Mucosa of gallbladder (tissue), 1 donor: ENCODE measurements at regions not wholly inside any gene's neighbourhood (a gene's known extent, or its start where the extent isn't known, plus 50 kb on each side); places are given as distances from the start of the nearest gene placed in this dataset.
"Not testable (repeated sequence)": the region's sequence is repeated elsewhere in the genome, so short reads cannot be mapped to it uniquely, and the experiment has no call there.

Source experiments
- DNase-seq: peaks from one replicate; pipeline ENCODE4 v3.0.0-alpha.2; 2020; ENCODE audit warnings: low spot score
- donor health status: DM: no; HTN: no; CAD: no.

DNA sequence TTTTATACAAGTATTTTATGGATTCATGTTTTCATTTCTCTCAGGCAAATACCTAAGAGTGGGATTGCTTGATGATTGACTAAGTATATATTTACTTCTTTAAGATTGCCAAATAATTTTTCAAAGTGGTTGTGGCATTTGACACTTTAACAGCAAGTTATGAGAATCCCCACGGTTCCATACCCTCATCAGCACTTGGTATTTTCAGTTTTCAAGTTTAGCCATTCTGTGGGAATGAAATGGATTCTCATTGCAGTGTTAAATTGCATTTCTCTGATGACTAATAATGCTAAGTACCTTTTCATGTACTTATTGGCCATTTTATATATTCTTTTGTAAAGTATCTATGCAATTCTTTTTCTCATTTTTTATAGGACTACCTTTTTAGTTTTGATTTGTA is 301.5 kb upstream of the DIO3 start:
- no peak for DNase-seq

DNA sequence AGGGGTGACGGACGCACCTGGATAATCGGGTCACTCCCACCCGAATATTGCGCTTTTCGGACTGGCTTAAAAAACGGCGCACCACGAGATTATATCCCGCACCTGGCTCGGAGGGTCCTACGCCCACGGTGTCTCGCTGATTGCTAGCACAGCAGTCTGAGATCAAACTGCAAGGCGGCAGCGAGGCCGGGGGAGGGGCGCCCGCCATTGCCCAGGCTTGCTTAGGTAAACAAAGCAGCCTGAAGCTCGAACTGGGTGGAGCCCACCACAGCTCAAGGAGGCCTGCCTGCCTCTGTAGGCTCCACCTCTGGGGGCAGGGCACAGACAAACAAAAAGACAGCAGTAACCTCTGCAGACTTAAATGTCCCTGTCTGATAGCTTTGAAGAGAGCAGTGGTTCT is 294.9 kb upstream of the DIO3 start:
- not testable (repeated sequence) for DNase-seq

DNA sequence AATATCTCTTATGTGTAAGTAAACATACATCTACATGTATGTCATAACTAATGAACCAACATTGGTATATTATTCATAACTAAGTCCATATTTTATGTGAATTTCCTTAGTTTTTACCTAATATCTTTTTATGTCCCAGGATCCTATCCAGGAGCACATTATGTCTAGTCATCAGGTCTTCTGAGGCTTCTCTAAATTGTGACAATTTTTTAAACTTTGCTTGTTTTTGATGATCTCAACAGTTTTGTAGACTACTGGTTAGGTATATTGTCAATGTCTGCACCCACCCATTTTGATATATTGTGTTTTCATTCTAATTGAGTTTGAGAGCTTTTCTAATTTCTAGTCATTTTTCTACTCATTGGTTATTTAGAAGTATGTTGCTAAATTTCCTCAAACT is 288.2 kb upstream of the DIO3 start:
- DNase-seq: no peak

DNA sequence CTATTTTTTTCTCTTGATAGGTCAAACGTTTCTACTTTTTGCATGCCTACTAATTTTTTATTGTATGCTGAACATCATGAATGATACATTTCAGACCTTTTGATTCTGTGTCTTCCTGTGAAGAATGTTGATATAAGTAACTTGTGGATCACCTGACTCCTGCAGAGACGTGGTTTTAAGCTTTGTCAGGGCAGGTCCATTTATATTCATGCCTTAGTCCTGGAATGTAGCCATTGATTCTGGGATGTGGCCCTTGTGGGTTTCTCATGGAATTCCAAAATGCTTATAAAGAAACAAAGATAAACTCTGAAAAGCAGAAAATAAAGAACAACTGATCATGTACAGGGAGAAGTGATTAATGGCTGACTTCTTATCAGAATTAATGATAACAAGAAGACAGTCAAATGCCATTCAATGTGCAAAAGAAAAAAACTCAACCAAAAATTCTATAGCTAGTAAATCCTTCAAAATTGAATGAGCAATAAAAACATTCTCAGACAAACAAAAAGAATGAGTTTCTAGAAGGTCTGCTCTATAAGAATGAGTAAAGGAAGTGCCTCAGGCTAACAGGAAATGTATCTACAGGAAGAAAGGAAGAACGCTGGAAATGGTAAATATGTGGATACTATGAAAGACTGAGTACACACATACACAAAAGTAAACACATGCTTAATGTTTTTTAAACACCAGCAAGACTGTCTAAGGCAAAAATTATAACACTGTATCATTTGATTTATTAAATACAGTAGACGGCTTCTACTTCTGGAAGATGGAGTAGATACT is 284.8 kb upstream of the DIO3 start:
- DNase-seq: no peak

DNA sequence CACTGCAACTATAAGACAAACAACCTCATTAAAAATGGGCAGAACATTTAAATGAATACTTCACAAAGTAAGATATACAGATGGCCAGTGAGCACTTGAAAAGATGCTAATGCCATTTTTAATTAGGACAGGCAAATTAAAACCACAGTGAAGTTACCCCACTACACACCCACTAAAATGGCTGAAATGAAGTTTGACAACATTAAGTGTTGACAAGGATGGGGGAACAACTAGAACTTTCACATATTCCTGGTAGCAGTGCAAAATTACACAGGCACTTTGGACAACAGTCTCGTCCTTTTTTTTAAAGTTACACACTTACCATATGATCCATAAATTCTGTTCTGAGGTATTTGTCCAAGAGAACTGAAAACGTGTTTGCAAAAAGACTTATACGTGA is 278.9 kb upstream of the DIO3 start:
- DNase-seq: no peak

DNA sequence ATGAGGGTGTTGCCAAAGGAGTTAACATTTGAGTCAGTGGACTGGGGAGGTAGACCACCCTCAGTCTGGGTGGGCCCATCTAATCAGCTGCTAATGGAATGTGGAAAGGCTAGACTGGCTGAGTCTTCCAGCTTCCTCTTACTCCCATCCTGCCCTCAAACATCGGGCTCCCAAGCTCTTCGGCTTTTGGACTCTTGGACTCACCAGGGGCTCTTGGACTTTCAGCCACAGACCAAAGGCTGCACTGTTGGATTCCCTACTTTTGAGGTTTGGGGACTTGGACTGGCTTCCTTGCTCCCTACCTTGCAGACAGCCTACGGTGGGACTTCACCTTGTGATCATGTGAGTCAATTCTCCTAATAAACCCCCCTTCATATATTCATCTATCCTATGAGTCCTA is 276.6 kb upstream of the DIO3 start:
- no peak for DNase-seq

DNA sequence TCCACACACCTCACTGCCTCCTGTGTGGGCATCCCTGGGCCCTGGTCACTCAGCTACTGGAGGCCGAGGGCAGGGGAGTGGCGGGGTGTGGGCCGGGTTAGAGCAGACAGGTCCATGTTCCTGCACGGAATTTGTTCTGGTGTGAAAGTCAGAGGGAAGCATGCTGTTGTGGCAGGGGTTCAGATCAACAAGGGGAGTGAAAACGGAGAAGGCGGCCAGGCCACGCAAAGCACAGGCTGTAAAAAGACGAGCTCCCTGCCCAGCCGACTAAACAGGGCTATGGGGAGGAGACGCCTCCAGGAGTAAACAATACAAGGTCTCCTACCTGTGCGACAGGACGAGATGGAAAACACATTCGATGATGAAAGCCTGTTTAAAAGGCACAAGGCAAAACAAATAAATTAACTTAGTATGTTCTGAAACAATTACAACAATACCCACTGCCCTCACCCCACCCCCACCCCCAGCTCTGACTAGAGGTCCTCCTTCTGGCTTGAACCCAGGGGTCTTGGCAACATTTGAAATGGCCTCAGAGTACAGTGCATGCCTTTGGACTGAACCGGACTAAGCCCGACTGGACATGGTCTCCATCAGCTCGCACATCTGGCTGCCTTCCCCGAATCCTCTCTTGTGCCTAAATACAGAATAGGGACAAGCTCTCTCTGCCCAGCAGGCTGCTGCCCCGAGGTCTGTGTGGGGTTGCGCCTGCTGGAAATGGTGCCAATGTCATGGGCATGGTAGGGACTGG is 274.9 kb upstream of the DIO3 start:
- peak; percentile 37 for DNase-seq

DNA sequence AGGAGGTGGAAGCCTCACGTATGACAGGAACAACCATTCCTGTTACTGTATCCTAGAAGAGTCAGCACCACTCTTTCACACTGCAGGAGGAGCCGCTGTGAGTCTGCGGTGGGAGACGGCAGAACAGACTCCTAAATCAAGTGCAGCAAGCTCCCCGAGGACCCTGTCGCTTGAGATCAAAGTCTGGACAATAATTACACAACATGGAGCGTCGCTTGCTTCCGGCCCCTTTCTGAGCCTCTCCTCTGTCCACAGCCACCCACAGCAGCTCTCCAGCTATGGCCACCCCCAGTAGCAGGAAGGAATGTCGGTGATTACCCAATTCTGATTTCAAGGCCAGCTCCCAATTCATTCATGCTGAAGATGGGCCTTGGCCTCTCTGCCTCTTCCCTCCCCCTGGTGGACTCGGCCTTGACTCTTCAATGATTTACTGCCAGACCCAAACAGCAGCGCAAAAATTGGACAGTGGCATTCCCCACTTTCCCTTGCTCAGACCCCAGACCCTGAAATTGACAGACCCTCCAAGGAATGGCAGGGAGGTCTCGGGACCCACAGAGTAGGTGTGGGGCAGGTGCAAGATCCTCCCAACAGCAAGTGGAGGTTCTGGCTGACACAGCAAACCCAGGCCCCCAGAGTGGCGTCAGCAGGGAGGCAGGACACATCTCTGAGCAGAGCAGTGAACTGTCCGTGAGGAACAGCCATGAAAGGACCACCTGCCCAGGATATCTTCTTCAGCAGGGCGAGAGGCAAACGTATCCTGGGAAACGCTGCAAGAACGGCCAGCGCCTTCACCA is 272.7 kb upstream of the DIO3 start:
- DNase-seq: no peak

DNA sequence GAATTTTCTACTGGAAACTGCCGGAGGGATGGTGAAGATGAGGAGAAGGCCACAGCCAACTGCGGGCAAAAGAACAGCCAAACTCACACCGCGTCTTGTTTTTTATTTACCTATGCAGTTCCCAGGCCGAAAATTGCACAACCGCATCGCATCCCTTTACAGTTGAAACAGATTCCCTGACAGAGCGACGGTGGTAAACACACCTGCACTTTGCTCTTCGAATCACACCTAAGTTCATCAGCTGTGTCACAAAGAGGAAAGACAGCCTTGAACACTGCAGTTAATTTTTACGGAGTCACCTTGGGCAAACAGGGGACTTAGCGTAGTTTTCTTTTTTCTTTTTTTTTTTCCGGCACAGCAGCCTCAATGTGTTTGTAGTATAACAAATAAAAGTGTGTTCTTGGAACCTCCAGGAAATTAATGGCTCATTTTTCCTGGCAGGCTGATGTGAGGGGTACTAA is 272.0 kb upstream of the DIO3 start:
- no peak for DNase-seq

DNA sequence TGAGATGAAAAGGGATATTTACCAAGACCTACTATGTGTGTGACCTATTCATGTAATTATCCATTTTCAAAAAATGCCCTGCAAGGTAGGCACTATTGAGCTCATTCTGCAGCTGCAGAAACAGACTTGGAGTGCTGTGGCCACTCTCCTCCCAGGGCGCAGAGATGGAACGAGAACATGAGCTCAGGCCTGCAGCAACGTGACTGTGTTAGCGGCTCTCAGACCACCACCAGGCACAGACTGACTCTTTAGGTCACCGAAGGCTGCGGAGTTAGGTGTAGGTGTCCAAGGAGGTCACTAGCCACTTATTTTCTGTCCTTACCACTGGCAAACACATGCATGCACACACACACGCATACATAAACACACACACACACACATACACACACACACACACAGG is 271.4 kb upstream of the DIO3 start:
- DNase-seq: no peak

DNA sequence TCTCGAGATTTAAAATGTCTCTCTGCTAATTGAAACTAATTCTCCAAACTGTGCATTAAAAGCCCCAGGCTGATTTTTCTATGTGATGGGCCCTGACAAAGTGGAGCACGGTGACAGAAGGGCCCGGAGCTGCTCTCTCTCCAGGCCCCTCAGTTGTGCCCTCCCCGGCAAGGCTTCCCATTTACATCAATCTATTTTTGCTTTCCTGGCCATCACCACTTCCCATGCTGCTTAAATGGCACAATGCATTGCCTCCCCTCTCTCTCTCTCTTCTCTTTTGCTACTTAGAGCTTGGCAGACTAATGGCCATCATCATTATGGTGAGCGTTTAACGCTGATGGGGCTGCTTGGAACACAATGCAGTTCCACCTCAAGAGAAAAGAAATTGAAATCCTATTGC is 270.7 kb upstream of the DIO3 start:
- no peak for DNase-seq

DNA sequence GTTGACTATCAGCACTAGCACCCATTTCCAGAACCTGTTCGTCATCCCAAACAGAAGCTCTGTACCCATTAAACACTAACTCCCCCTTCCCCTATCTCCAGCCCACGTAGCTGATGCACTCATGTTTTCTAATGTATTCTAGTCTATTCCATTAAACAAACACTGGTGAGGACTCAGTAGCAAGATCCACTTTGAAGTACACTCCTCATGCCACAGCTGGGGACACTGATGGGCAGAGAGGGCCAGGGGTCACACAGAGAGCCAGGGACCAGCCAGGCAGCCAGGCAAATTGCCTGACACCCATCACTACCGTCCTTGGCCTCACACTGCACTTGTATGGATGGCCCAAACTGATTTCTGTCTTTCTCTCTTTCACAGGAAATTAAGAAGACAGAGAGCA is 269.9 kb upstream of the DIO3 start:
- DNase-seq: no peak

DNA sequence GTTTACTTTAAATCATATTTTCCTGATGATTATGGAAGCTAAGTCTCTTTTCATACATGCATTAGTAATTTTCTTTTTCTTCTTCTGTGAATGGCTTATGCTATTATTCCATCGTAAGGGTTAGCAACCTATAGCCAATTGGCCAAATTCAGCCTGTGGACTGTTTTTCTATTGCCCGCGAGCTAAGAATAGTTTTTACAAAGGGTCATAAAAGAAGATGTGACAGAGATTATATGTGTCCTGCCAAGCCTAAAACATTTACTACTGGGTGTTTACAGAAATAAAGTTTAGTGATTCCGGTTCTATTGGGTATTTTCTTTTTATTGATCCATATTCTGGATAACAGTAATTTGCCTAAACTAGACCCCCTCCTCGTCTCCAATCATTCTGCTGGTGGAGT is 268.8 kb upstream of the DIO3 start:
- DNase-seq: no peak

DNA sequence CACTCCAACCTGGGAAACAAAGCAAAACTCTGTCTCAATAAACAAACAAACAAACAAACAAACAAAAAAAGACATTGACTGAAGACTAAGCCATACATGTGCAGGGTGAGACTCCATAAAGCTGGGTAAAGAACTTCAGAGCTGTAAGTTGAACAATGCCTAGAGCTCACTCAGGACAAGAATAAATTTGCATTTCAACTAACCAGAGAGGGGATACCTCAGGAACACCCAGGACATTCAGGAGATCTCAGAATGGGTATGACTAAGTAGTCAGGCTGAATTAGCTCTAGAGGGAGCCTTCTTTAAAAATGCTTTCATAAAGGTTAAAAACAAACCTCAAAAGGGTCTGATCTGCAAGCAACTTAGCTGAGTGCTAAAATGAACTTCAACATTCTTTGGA is 267.7 kb upstream of the DIO3 start:
- DNase-seq: no peak

DNA sequence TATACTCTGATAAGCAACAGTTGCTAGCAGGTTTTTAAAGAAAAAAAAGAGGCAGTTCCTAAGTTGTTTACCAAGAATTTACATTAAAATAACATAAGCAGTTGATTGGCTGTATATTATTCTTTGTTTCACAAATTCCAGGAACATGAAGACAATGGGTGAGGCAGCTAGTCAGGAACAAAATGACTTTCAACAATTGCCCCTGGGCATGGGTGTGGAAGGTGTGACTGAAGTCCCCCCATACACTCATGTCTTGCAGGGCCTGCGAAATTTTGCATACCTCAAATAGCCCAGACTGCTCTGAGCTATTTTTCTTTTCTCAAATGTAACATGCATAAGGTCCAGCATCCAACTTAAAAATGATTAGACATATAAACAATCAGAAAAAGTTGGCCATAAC is 267.2 kb upstream of the DIO3 start:
- no peak for DNase-seq

DNA sequence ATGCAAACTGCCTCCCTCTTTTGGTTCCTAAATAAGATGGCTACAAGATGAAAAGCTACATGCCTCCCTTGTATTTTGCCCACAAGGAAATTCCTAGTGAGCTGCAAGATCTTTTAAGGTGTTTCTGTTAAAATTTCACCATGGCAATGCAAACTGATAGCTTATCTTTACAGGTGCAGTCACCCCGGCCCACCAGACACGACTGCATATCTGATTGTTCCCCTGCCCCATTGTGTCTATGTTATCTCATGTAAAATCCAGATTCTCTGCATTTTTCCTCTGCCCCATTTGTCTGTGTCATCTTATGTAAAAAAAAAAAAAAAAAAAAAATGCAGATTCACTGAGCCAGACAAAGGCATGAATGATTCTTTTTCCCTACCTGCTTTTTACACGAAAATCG is 261.5 kb upstream of the DIO3 start:
- not testable (repeated sequence) for DNase-seq

DNA sequence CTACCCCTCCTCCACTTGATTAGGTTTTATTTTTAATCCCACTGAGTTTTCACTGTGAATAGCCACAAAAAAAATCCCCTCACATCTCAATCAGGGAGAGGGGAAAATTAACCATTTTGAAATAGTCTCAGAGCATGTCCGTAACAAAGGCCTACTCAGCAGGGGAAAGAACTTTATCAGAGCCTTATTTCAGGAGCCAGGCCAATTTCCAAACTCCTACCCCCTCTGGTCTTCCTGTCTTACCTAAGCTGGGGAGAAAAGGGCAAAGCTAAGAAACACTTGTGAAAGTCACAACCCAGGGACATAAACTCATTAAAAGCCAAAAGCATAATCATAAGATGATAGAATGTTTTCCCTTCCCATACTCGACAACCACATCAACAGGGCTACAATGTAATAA is 260.3 kb upstream of the DIO3 start:
- no peak for DNase-seq

DNA sequence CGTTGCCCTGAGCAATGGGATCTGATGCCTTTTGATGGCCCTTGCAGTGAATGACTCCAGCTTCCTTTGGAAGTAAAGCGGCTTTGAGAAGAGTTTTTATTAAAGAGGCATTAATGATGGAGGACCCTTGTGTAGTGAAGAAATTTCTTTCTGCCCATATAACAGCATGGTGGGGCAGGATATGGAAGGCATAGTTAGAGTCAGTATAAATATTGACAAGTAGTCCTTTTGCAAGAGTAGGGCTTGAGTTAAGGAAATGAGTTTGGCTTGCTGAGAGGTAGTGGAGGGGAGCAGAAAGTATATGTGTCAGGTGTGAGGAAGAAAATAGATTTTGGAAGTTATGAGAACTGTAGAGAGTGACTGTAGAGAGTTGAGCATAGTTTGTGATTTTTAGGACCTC is 254.1 kb upstream of the DIO3 start:
- DNase-seq: not testable (repeated sequence)

DNA sequence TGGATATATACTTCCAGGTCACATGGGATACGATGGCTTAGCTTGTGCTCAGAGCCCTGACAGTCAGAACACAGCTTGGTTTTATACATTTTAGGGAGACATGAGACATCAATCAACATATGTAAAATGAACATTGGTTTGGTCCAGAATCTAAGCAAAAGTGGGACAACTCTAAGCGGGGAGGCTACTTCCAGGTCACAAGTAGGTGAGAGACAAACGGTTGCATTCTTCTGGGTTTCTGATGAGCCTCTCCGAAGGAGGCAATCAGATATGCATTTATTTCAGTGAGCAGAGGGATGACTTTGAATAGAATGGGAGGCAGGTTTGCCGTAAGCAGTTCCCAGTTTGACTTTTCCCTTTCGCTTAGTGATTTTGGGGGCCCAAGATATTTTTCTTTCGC is 250.1 kb upstream of the DIO3 start:
- not testable (repeated sequence) for DNase-seq

DNA sequence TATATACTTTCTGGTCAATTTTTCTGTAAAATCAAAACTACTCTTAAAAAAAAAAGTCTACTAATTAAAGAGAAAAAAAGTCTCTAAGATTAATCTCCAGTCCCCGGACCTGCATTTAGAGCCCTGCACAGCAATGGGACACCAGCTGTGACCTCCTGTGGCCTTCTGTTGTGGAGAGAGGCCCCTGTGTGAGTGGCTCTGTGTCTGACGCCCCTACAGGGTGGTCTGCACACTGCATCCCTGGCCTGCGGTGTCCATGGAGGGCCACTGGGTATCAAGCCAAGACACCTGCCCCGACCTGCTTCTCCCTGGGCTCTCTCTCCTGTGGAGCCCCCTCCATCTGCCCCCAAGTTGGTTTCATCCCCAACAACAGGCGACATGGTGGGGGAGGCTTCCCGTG is 248.0 kb upstream of the DIO3 start:
- DNase-seq: no peak

DNA sequence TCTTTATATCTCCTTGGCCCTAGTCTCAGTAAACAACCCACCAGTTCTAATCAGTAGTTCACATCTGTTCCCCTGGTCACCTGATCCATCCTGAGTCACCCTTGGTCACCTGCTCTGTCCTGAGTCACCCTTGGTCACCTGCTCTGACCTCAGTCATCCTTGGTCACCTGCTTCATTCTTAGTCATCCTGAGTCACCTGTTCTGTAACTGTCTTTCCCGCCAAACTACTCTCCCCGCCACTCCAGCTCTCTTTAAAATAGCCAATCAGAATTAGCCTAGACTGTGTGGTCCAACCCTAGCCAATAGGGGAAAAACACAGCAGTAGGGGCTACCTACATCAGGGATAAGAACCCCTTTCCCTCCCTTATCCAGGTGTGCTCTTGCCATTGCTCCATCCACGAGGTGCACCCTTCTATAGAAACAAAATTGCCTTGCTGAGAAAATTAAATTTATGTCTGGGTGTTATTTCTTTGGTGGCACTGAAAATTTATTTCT is 245.4 kb upstream of the DIO3 start:
- DNase-seq: no peak

DNA sequence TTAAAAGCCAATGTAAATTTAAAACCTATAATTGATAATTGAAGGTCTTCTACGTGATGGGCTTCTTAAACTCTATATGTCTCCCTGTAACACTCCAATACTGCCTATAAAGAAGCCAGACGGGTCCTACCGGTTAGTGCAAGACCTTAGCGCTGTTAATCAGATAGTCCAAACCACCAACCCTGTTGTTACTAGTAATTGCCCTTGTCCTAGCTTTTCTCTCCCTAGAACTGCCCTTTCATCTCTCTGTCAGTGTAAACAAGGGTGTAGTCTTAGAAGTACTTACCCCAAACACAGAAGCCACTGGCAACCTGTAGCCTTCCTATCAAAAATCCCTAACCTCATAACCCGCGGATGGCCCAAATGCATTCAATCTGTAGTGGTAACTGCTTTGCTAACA is 243.0 kb upstream of the DIO3 start:
- DNase-seq: no peak
